ENCODE measurements at regions not wholly inside any gene's neighbourhood (a gene's known extent, or its start where the extent isn't known, plus 50 kb on each side); places are given as distances from the start of the nearest gene placed in this dataset.

DNA sequence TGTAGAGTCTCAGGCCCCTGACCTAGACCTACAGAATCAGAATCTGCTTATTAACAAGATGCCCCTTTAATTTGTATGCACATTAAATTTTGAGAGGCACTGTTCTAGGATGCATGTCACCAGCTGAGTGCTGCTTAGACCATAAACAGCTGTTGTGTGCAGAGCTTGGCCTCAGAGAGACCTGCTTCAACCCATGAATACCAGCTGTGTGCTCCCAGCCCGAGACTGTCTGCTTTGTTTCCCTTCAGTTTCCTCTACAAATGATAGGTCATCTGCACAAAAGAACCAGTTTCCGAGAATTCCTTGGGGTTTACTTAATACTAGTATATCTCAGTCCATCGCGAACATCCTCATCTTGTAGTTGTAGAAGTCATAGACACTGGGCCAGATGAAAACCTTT, 158.5 kb upstream of the PFN2 start:
- Histone ChIP-seq H3F3A (ENCODE audit: insufficient read depth) (no peaks in the 10 kb centered on the region), H3K4me2 (ENCODE audit: low read depth, low read length, poor library complexity, severe bottlenecking) (no peak overlapping the region), H4K20me1 (ENCODE audit: low read depth, low read length) (no peaks in the 10 kb centered on the region), H3K9me2 (replicated peaks; ENCODE audit: insufficient read depth, low read length) (no peaks in the 10 kb centered on the region), H3K9ac (ENCODE audit: low read length) (no peak overlapping the region), H2AFZ (ENCODE audit: low read depth, low read length, severe bottlenecking) (no peak overlapping the region), H3K27ac (ENCODE audit: low read depth, low read length) (no peak overlapping the region), H3K9me3 (ENCODE audit: insufficient read depth, low read length) (no peaks in the 10 kb centered on the region), H3K36me3 (ENCODE audit: low read length) (no peaks in the 10 kb centered on the region), H3K4me3 (ENCODE audit: insufficient read depth, low read length, poor library complexity, severe bottlenecking) (no peak overlapping the region), H3K27me3 (ENCODE audit: low read length) (no peaks in the 10 kb centered on the region), H3K79me2 (ENCODE audit: insufficient read depth, low read length) (no peaks in the 10 kb centered on the region)
- TF ChIP-seq, protein P1, sequence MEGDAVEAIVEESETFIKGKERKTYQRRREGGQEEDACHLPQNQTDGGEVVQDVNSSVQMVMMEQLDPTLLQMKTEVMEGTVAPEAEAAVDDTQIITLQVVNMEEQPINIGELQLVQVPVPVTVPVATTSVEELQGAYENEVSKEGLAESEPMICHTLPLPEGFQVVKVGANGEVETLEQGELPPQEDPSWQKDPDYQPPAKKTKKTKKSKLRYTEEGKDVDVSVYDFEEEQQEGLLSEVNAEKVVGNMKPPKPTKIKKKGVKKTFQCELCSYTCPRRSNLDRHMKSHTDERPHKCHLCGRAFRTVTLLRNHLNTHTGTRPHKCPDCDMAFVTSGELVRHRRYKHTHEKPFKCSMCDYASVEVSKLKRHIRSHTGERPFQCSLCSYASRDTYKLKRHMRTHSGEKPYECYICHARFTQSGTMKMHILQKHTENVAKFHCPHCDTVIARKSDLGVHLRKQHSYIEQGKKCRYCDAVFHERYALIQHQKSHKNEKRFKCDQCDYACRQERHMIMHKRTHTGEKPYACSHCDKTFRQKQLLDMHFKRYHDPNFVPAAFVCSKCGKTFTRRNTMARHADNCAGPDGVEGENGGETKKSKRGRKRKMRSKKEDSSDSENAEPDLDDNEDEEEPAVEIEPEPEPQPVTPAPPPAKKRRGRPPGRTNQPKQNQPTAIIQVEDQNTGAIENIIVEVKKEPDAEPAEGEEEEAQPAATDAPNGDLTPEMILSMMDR (IDR thresholded peaks at IDR 0.05; ENCODE audit: insufficient read depth, low read length, poor library complexity, severe bottlenecking) = no peak
- TF ChIP-seq EZH2phosphoT487 (conservative IDR thresholded peaks at IDR 0.05; ENCODE audit: low read length) = no peak

DNA sequence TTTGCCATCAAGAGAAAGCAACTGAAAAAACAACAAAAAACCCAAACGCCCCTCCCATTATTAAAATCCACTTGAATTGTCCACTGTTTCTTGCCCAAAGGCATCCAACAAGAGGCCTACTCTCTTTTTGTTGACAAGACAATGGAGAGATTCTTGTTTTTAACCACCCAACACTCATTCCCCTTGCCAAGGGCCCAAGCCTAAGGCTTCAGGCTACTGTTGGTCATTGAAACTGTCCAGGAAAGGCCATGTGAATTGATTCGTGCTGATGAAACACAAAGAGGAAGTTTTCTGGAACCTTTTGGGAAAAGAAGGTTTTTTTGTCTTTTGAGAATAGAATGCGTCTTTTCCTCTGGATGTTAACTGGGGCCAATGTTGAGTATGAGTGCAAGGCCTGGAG, 157.4 kb upstream of the PFN2 start:
- H2AFZ ChIP-seq (ENCODE audit: low read depth, low read length, severe bottlenecking) = no peak overlapping the region
- no peak for TF ChIP-seq EZH2phosphoT487 (conservative IDR thresholded peaks at IDR 0.05; ENCODE audit: low read length)
- TF ChIP-seq, protein P1 (IDR thresholded peaks at IDR 0.05; ENCODE audit: insufficient read depth, low read length, poor library complexity, severe bottlenecking) = no peak

DNA sequence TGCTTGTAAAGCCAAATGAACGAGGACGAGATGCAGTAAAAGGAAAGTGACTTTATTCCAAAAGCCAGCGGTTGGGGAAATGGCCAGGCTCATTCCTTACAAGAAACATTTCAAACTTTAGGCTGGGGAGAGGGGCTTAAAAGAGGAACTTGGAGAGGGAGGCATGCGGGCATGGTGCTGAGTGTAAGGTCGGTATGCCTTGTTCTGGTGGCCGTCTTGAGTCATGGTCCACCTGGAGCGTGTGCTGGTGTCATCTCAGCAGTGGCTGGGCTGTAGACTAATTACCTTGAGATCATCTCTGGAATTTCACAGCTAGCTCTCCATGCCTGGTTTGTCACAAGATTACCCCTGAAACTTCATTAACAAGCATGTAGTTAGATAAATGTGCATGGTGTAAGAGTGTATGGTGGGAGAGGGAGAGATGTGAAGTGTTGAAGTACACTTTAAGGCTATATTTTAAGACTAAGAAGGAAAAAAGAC, 156.4 kb upstream of the PFN2 start:
- no peaks in the 10 kb centered on the region for H3K79me2 ChIP-seq (ENCODE audit: insufficient read depth, low read length)
- H3F3A ChIP-seq (ENCODE audit: insufficient read depth) = no peaks in the 10 kb centered on the region
- no peaks in the 10 kb centered on the region for H3K9me3 ChIP-seq (ENCODE audit: insufficient read depth, low read length)
- H4K20me1 ChIP-seq (ENCODE audit: low read depth, low read length) = no peaks in the 10 kb centered on the region
- no peaks in the 10 kb centered on the region for H3K36me3 ChIP-seq (ENCODE audit: low read length)
- no peak overlapping the region for H3K4me3 ChIP-seq (ENCODE audit: insufficient read depth, low read length, poor library complexity, severe bottlenecking)
- no peak overlapping the region for H3K9ac ChIP-seq (ENCODE audit: low read length)
- no peaks in the 10 kb centered on the region for H3K27me3 ChIP-seq (ENCODE audit: low read length)
- no peak overlapping the region for H3K4me2 ChIP-seq (ENCODE audit: low read depth, low read length, poor library complexity, severe bottlenecking)
- no peak overlapping the region for H3K27ac ChIP-seq (ENCODE audit: low read depth, low read length)
- H3K9me2 ChIP-seq (replicated peaks; ENCODE audit: insufficient read depth, low read length) = no peaks in the 10 kb centered on the region
- no peak overlapping the region for H2AFZ ChIP-seq (ENCODE audit: low read depth, low read length, severe bottlenecking)
- no peak for TF ChIP-seq EZH2phosphoT487 (conservative IDR thresholded peaks at IDR 0.05; ENCODE audit: low read length)
- TF ChIP-seq, protein P1 (IDR thresholded peaks at IDR 0.05; ENCODE audit: insufficient read depth, low read length, poor library complexity, severe bottlenecking) = no peak

More for the DNA sequence above, 157.4 kb upstream of the PFN2 start:
- Histone ChIP-seq H3K4me3 (ENCODE audit: insufficient read depth, low read length, poor library complexity, severe bottlenecking) (no peak overlapping the region), H3K27me3 (ENCODE audit: low read length) (no peaks in the 10 kb centered on the region), H4K20me1 (ENCODE audit: low read depth, low read length) (no peaks in the 10 kb centered on the region), H3K9me3 (ENCODE audit: insufficient read depth, low read length) (no peaks in the 10 kb centered on the region), H3K9ac (ENCODE audit: low read length) (no peak overlapping the region), H3K79me2 (ENCODE audit: insufficient read depth, low read length) (no peaks in the 10 kb centered on the region), H3K36me3 (ENCODE audit: low read length) (no peaks in the 10 kb centered on the region), H3K27ac (ENCODE audit: low read depth, low read length) (no peak overlapping the region), H3F3A (ENCODE audit: insufficient read depth) (no peaks in the 10 kb centered on the region), H3K4me2 (ENCODE audit: low read depth, low read length, poor library complexity, severe bottlenecking) (no peak overlapping the region), H3K9me2 (replicated peaks; ENCODE audit: insufficient read depth, low read length) (no peaks in the 10 kb centered on the region)
